GM23338 (cell line): ENCODE measurements at regions not wholly inside any gene's neighbourhood (a gene's known extent, or its start where the extent isn't known, plus 50 kb on each side); places are given as distances from the start of the nearest gene placed in this dataset.

Experiments used
- ATAC-seq: fragments of 200-7000 bp; cut with Tn5 transposase; 3 replicates; pipeline ENCODE4 v1.9.1; 2020
- DNase-seq: peaks from one replicate; pipeline ENCODE4 v3.0.0-alpha.2; 2015; ENCODE audit warnings: low spot score
- H2AFZ ChIP-seq: fragments of 200-600 bp; sonication (generic); 2 replicates; pipeline ENCODE4 v1.8.0; 2016; ENCODE audit warnings: antibody characterized with exemption, mild to moderate bottlenecking, moderate library complexity
- H3F3A ChIP-seq: fragments of 200-600 bp; sonication (generic); replicated peaks from 2 replicates; pipeline ENCODE4 v1.8.0; 2017; ENCODE audit warnings: antibody characterized with exemption, mixed run types, low read depth
- H3K27ac ChIP-seq: fragments of 200-600 bp; sonication (generic); 2 replicates; pipeline ENCODE4 v1.6.1; 2016; ENCODE audit warnings: low read depth
- H3K27me3 ChIP-seq: fragments of 200-600 bp; sonication (generic); 2 replicates; pipeline ENCODE4 v1.8.0; 2016; ENCODE audit warnings: mild to moderate bottlenecking, mixed run types, moderate library complexity; ENCODE audit not compliant: insufficient read depth
- H3K36me3 ChIP-seq: fragments of 200-600 bp; sonication (generic); 2 replicates; pipeline ENCODE4 v1.8.0; 2016; ENCODE audit warnings: mild to moderate bottlenecking; ENCODE audit not compliant: insufficient read depth
- H3K4me1 ChIP-seq: fragments of 200-600 bp; sonication (generic); 2 replicates; pipeline ENCODE4 v1.8.0; 2016; ENCODE audit warnings: mild to moderate bottlenecking, moderate library complexity; ENCODE audit not compliant: insufficient read depth
- H3K4me2 ChIP-seq: fragments of 200-600 bp; sonication (generic); 2 replicates; pipeline ENCODE4 v1.7.1; 2017; ENCODE audit warnings: mixed run types
- H3K4me3 ChIP-seq: fragments of 200-600 bp; sonication (generic); 2 replicates; pipeline ENCODE4 v1.6.1; 2016; ENCODE audit warnings: mixed run types
- H3K79me2 ChIP-seq: fragments of 200-600 bp; sonication (generic); replicated peaks from 2 replicates; pipeline ENCODE4 v1.8.0; 2017; ENCODE audit warnings: mild to moderate bottlenecking; ENCODE audit not compliant: insufficient read depth
- H3K9me2 ChIP-seq: fragments of 200-600 bp; sonication (generic); 2 replicates; pipeline ENCODE4 v1.8.0; 2017; ENCODE audit not compliant: insufficient read depth
- H4K20me1 ChIP-seq: fragments of 200-600 bp; sonication (generic); replicated peaks from 2 replicates; pipeline ENCODE4 v1.8.0; 2017; ENCODE audit warnings: mild to moderate bottlenecking; ENCODE audit not compliant: insufficient read depth
- H3K27ac Mint-ChIP-seq: 2 replicates; pipeline ENCODE4 v1.8.0; 2020; ENCODE audit warnings: inconsistent platforms, mild to moderate bottlenecking, moderate library complexity, mixed read lengths
- H3K27me3 Mint-ChIP-seq: 3 replicates; pipeline ENCODE4 v1.8.0; 2022; ENCODE audit warnings: low read depth, mild to moderate bottlenecking, moderate library complexity, mixed read lengths, inconsistent platforms; ENCODE audit not compliant: insufficient read depth, poor library complexity
- H3K36me3 Mint-ChIP-seq: 3 replicates; pipeline ENCODE4 v1.8.0; 2021; ENCODE audit warnings: low read depth, mild to moderate bottlenecking, inconsistent platforms, moderate library complexity, mixed read lengths
- H3K4me1 Mint-ChIP-seq: 3 replicates; pipeline ENCODE4 v1.8.0; 2020; ENCODE audit warnings: mild to moderate bottlenecking, inconsistent platforms, mixed read lengths
- H3K4me3 Mint-ChIP-seq: 3 replicates; pipeline ENCODE4 v1.8.0; 2021; ENCODE audit warnings: moderate library complexity, mild to moderate bottlenecking, inconsistent platforms, mixed read lengths
- H3K9me3 Mint-ChIP-seq: 3 replicates; pipeline ENCODE4 v1.8.0; 2020; ENCODE audit warnings: moderate library complexity, mild to moderate bottlenecking, inconsistent platforms, mixed read lengths
- CREB1 ChIP-seq: fragments of 250-450 bp; sonication (Bioruptor Pico); IDR thresholded peaks from 2 replicates; pipeline ENCODE4 v1.5.0; 2020; ENCODE audit warnings: low read depth, mild to moderate bottlenecking, moderate library complexity
- CTCF ChIP-seq, 2 experiments: fragments of 200-600 bp in 1 of 2; sonication (generic) in 1 of 2; conservative IDR thresholded peaks; 2 replicates each; pipeline versions ENCODE4 v1.5.1 to v1.6.1; 2016 to 2017; ENCODE audit warnings: antibody characterized with exemption in 2 of 2, low read depth in 2 of 2, mild to moderate bottlenecking in 2 of 2, moderate library complexity in 1 of 2
- EZH2 ChIP-seq: fragments of 200-600 bp; sonication (generic); IDR thresholded peaks from one replicate; pipeline ENCODE4 v1.8.0; 2017; ENCODE audit warnings: antibody characterized with exemption, mild to moderate bottlenecking, low read depth; ENCODE audit not compliant: unreplicated experiment
- EZH2phosphoT487 ChIP-seq: fragments of 200-600 bp; sonication (generic); IDR thresholded peaks from one replicate; pipeline ENCODE4 v1.8.1; 2018; ENCODE audit warnings: antibody characterized with exemption; ENCODE audit not compliant: unreplicated experiment
- NANOG ChIP-seq: IDR thresholded peaks from 2 replicates; pipeline ENCODE4 v1.6.1; 2016; ENCODE audit warnings: antibody characterized with exemption, borderline replicate concordance
- POLR2AphosphoS5 ChIP-seq: IDR thresholded peaks from 2 replicates; pipeline ENCODE4 v1.6.1; 2016; ENCODE audit warnings: antibody characterized with exemption, low read depth
- REST ChIP-seq: IDR thresholded peaks from one replicate; pipeline ENCODE4 v1.6.1; 2018; ENCODE audit warnings: antibody characterized with exemption; ENCODE audit not compliant: unreplicated experiment
- ZNF114 ChIP-seq: fragments of 250-450 bp; sonication (Bioruptor Pico); IDR thresholded peaks from 2 replicates; pipeline ENCODE4 v1.5.0; 2020; ENCODE audit warnings: mild to moderate bottlenecking, moderate library complexity

DNA sequence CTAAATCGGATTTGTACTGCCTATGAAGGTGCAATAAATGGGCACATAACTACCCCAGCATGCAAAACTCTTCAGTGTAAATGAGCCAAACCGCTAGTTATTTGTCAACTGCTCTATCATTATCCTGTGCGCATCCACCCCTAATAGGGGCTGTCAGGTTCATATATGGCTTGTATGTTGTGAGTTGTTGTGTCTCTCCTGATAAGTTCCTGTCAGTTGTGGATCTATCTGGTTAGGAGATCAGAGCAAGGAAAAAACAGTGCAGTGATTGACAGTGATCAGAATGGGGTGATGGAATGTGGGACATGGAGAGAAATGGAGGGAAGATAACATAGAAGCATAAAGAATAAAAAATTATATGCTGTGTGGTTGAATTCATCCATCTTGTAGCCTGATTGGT is 686.9 kb upstream of the ID4 start:
- no peaks in the 10 kb centered on the region for H3K27me3 ChIP-seq
- no peaks in the 10 kb centered on the region for H3F3A ChIP-seq
- TF ChIP-seq EZH2phosphoT487, result no peak
- no peak overlapping the region for H2AFZ ChIP-seq
- Mint-ChIP-seq H3K27ac (no peak overlapping the region), H3K27me3 (no peaks in the 10 kb centered on the region), H3K4me1 (no peaks in the 10 kb centered on the region), H3K4me3 (no peak overlapping the region), H3K9me3 (no peaks in the 10 kb centered on the region; the same call in 2 of the 3 replicates), H3K36me3 (no peaks in the 10 kb centered on the region)
- no peaks in the 10 kb centered on the region for H3K36me3 ChIP-seq
- no peak overlapping the region for H3K4me3 ChIP-seq
- DNase-seq, result no peak
- no peaks in the 10 kb centered on the region for H4K20me1 ChIP-seq
- no peaks in the 10 kb centered on the region for H3K9me2 ChIP-seq
- no peaks in the 10 kb centered on the region for H3K79me2 ChIP-seq
- no peaks in the 10 kb centered on the region for H3K4me1 ChIP-seq
- H3K27ac ChIP-seq, result no peak overlapping the region
- ATAC-seq, result no peak
- no peak overlapping the region for H3K4me2 ChIP-seq

DNA sequence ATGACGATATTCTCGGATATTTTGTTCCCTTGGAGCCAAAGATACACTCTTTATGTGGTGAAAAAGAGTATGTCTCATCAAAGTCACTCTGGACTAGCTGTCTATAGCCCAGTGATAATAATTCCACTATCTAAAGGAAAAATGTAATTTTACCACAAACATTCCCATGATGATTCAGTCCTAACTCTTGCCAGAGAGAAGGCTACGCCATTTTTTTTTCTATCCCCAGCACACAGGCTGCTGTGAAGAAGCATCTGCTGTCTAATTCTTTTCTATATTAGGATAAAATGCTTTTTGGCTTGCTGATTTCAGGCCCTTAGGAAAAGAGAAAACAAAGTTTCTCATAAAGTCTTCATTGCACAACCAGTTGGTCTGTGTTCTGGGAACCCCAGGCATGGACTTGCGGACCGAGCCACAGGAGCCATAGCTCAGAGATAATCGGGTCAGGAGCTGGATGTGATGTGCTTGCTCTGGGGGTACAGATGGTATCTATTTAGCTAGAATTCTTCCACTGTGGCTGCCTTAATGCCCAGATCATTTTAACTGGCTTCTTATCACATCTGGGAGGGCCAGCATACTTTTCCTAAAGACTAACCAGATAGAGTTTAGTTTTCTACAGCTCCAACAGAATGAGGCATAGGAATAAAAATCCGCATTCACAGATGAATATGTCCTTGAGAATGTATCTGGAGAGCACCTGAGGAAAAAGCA is 683.7 kb upstream of the ID4 start:
- H2AFZ ChIP-seq, result 0 out of 2 replicates have a peak overlapping the region, but pooled peaks have one; percentile 23
- Mint-ChIP-seq H3K9me3 (no peaks in the 10 kb centered on the region; the same call in 2 of the 3 replicates), H3K27ac (no peak overlapping the region), H3K36me3 (no peaks in the 10 kb centered on the region), H3K4me3 (no peak overlapping the region), H3K27me3 (no peaks in the 10 kb centered on the region), H3K4me1 (peaks cover 5% of the 10 kb centered on the region; the same call in 2 of the 3 replicates)
- H3K79me2 ChIP-seq, result no peaks in the 10 kb centered on the region
- H3K27ac ChIP-seq, result no peak overlapping the region
- no peaks in the 10 kb centered on the region for H3K36me3 ChIP-seq
- no peaks in the 10 kb centered on the region for H3F3A ChIP-seq
- H3K27me3 ChIP-seq, result no peaks in the 10 kb centered on the region
- no peak for TF ChIP-seq EZH2
- TF ChIP-seq REST, result no peak
- no peak for TF ChIP-seq CREB1 (CRISPR knock-in tag)
- TF ChIP-seq POLR2AphosphoS5, result no peak
- no peak for TF ChIP-seq CTCF (conservative IDR thresholded peaks at IDR 0.05; ENCODE audit: low read depth in 2 of 2)
- no peak for TF ChIP-seq ZNF114
- TF ChIP-seq NANOG, result no peak
- DNase-seq, result no peak
- no peaks in the 10 kb centered on the region for H3K9me2 ChIP-seq
- H3K4me1 ChIP-seq, result no peaks in the 10 kb centered on the region
- no peak overlapping the region for H3K4me2 ChIP-seq
- H4K20me1 ChIP-seq, result no peaks in the 10 kb centered on the region
- no peak overlapping the region for H3K4me3 ChIP-seq
- no peak for ATAC-seq
